Glutamatergic neuron (in vitro differentiated cells): ENCODE measurements at regions not wholly inside any gene's neighbourhood (a gene's known extent, or its start where the extent isn't known, plus 50 kb on each side); places are given as distances from the start of the nearest gene placed in this dataset.
"Not testable (repeated sequence)": the region's sequence is repeated elsewhere in the genome, so short reads cannot be mapped to it uniquely, and the experiment has no call there.

ENCODE experiments used
- DNase-seq: peaks from one replicate; pipeline ENCODE4 v3.0.0; 2022
- H3K27ac Mint-ChIP-seq: one replicate; pipeline ENCODE4 v1.8.0; 2020; ENCODE audit warnings: mild to moderate bottlenecking, mixed read lengths, inconsistent platforms; ENCODE audit not compliant: unreplicated experiment
- H3K27me3 Mint-ChIP-seq: one replicate; pipeline ENCODE4 v1.8.0; 2020; ENCODE audit warnings: mild to moderate bottlenecking, moderate library complexity, mixed read lengths, inconsistent platforms; ENCODE audit not compliant: unreplicated experiment
- H3K36me3 Mint-ChIP-seq: one replicate; pipeline ENCODE4 v1.8.0; 2020; ENCODE audit warnings: mild to moderate bottlenecking, mixed read lengths, inconsistent platforms; ENCODE audit not compliant: unreplicated experiment
- H3K4me1 Mint-ChIP-seq: one replicate; pipeline ENCODE4 v1.8.0; 2020; ENCODE audit warnings: mild to moderate bottlenecking, low read depth, mixed read lengths, inconsistent platforms; ENCODE audit not compliant: unreplicated experiment
- H3K4me3 Mint-ChIP-seq: one replicate; pipeline ENCODE4 v1.8.0; 2020; ENCODE audit warnings: mild to moderate bottlenecking, mixed read lengths, inconsistent platforms; ENCODE audit not compliant: unreplicated experiment
- H3K9me3 Mint-ChIP-seq: one replicate; pipeline ENCODE4 v1.8.0; 2020; ENCODE audit warnings: mild to moderate bottlenecking, moderate library complexity, mixed read lengths, inconsistent platforms; ENCODE audit not compliant: unreplicated experiment
- CTCF ChIP-seq: fragments of 200-600 bp; sonication (generic); IDR thresholded peaks from one replicate; pipeline ENCODE4 v1.5.0; 2021; ENCODE audit not compliant: partially characterized antibody, unreplicated experiment

DNA sequence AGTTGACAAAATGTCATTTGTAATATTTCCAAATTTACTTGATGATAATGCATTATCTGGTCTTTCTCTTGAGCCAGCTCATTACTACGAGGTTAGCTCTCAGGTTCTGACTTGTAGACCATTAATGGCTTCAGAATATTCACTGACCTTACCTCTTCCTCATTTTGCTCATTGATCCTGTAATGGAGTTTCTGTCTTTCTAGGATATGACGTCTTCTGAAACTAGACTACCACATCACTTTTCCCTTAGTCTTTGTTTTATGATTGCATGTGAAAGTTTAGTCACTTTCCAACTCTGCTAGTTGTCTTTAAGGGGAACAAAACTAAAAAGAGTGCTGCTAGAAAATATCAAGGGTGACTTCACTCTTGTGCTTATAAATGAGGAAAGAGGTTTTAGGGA is 697.6 kb downstream of the JRKL start:
- DNase-seq, result no peak
- Mint-ChIP-seq H3K27me3 (no peaks in the 10 kb centered on the region), H3K9me3 (no peaks in the 10 kb centered on the region), H3K4me1 (no peaks in the 10 kb centered on the region), H3K4me3 (no peak overlapping the region), H3K27ac (no peak overlapping the region), H3K36me3 (no peaks in the 10 kb centered on the region)
- no peak for TF ChIP-seq CTCF

- no peak for DNase-seq
- Mint-ChIP-seq H3K36me3 (no peaks in the 10 kb centered on the region), H3K4me1 (no peaks in the 10 kb centered on the region), H3K27me3 (no peaks in the 10 kb centered on the region), H3K4me3 (no peak overlapping the region), H3K9me3 (no peaks in the 10 kb centered on the region), H3K27ac (no peak overlapping the region)
- no peak for TF ChIP-seq CTCF
Observed at GRCh38 chr11:97092823-97093222, 703.0 kb downstream of the JRKL start.

DNA sequence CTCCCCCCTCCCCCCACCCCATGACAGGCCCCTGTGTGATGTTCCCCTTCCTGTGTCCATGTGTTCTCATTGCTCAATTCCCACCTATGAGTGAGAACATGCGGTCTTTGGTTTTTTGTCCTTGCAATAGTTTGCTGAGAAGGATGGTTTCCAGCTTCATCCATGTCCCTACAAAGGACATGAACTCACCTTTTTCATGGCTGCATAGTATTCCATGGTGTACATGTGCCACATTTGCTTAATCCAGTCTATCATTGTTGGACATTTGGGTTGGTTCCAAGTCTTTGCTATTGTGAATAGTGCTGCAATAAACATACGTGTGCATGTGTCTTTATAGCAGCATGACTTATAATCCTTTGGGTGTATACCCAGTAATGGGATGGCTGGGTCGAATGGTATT is 712.4 kb downstream of the JRKL start:
- not testable (repeated sequence) for H3K36me3 Mint-ChIP-seq, DNase-seq, H3K4me1 Mint-ChIP-seq, H3K9me3 Mint-ChIP-seq, H3K4me3 Mint-ChIP-seq, H3K27ac Mint-ChIP-seq, H3K27me3 Mint-ChIP-seq

DNA sequence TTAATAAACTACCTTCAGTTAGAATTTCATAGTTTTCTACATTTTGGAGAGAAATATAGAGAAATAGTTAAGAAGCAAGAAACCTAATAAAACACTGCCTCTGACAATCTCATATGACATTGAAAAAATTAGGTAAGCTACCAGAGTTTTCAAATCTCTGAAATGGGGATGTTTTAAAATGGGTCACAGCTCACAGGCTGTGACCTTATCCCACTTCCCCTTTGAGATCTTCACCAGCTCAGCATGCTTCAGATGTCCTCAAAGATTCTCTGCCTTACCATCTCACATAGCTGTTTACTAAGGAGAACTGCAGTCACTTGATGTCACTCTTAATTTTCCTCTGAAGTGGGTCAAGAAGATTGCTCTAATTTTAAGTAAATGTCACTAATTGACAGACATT is 717.8 kb downstream of the JRKL start:
- H3K36me3 Mint-ChIP-seq, result no peaks in the 10 kb centered on the region
- H3K9me3 Mint-ChIP-seq, result peaks cover 2% of the 10 kb centered on the region
- no peak overlapping the region for H3K27ac Mint-ChIP-seq
- DNase-seq, result no peak
- TF ChIP-seq CTCF, result no peak
- no peak overlapping the region for H3K4me3 Mint-ChIP-seq
- no peaks in the 10 kb centered on the region for H3K4me1 Mint-ChIP-seq
- no peaks in the 10 kb centered on the region for H3K27me3 Mint-ChIP-seq

DNA sequence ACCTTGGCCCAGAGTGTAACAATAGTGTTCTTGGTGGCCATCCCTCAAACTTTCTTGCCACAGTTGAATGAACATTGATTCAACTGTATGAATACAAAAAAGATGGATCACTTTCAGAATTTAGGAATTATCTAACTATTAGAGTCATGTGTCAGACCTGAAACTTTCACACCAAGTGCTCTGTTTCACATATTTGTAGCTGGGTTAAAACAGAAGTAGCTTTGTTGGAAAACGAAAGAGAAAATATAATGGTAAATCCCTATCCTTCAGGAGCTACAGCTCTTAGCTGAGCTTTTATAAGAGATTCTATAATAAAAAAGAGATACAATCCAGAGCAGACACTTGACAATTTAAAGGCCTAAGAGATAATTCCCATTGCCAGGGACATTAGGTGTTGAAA is 719.3 kb downstream of the JRKL start:
- Mint-ChIP-seq H3K27ac (no peak overlapping the region), H3K4me1 (no peaks in the 10 kb centered on the region), H3K27me3 (no peaks in the 10 kb centered on the region), H3K9me3 (no peaks in the 10 kb centered on the region), H3K36me3 (no peaks in the 10 kb centered on the region), H3K4me3 (no peak overlapping the region)
- TF ChIP-seq CTCF, result no peak
- no peak for DNase-seq

DNA sequence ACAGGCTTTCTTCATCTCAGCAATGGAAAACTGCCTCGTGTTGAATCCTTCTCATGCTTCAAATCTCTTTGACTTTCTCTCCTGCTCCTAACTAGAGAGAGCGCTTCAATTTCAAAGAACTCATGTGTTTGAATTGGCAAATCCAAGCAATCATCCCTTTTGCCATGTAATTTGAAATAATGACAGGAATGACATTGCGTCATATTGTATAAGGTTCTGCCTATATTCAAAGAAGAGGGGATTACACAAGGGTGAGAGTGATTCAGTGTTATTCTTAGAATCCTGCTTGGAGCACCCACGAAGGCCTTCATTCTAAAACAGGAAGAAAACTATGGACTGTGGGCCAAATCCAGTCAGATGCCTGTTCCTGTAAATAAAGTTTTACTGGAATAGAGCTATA is 720.6 kb downstream of the JRKL start:
- no peak for DNase-seq
- no peaks in the 10 kb centered on the region for H3K27me3 Mint-ChIP-seq
- no peak for TF ChIP-seq CTCF
- no peaks in the 10 kb centered on the region for H3K4me1 Mint-ChIP-seq
- H3K4me3 Mint-ChIP-seq, result no peak overlapping the region
- no peak overlapping the region for H3K27ac Mint-ChIP-seq
- no peaks in the 10 kb centered on the region for H3K9me3 Mint-ChIP-seq
- no peaks in the 10 kb centered on the region for H3K36me3 Mint-ChIP-seq
